ENCODE measurements at regions not wholly inside any gene's neighbourhood (a gene's known extent, or its start where the extent isn't known, plus 50 kb on each side); places are given as distances from the start of the nearest gene placed in this dataset.

GRCh38 chr4:133868856-133869255 lies 332.7 kb downstream of the PABPC4L start:
- Histone ChIP-seq H4K8ac (ENCODE audit: low read depth, low read length) (no peak overlapping the region), H3K18ac (ENCODE audit: low read length) (no peak overlapping the region), H2BK5ac (ENCODE audit: low read depth, low read length, poor library complexity) (no peak overlapping the region), H3K4me2 (ENCODE audit: low read length) (no peak overlapping the region), H4K12ac (ENCODE audit: low read depth, low read length) (no peak overlapping the region), H2AFZ (ENCODE audit: insufficient read depth, low read length, poor library complexity) (no peak overlapping the region), H3K14ac (ENCODE audit: low read length) (no peak overlapping the region), H4K91ac (ENCODE audit: low read depth, low read length) (no peak overlapping the region), H3K27ac (ENCODE audit: low read depth, low read length) (no peak overlapping the region), H3K9ac (ENCODE audit: low read length) (no peak overlapping the region), H3K79me1 (ENCODE audit: low read length) (no peaks in the 10 kb centered on the region), H2AK5ac (ENCODE audit: low read length) (no peak overlapping the region), H3K4me3 (ENCODE audit: low read depth, low read length) (no peak overlapping the region), H3K4me1 (ENCODE audit: control insufficient read depth in 1 of 2, insufficient read depth in 2 of 2, low read length in 2 of 2) (no peaks in the 10 kb centered on the region), H2BK120ac (ENCODE audit: insufficient read depth, low read length, poor library complexity) (no peak overlapping the region), H3K27me3 (ENCODE audit: insufficient read depth, low read length) (no peaks in the 10 kb centered on the region), H3K23ac (ENCODE audit: low read length) (no peak overlapping the region), H3K79me2 (ENCODE audit: control insufficient read depth, insufficient read depth, low read length, poor library complexity) (no peaks in the 10 kb centered on the region), H3K36me3 (ENCODE audit: control insufficient read depth in 1 of 2, insufficient read depth in 2 of 2, low read length in 2 of 2) (no peaks in the 10 kb centered on the region), H3K4ac (ENCODE audit: low read depth, low read length) (no peak overlapping the region), H2BK12ac (ENCODE audit: low read length) (no peak overlapping the region), H3K9me3 (ENCODE audit: insufficient read depth, low read depth, low read length) (no peaks in the 10 kb centered on the region)
- WGBS (ENCODE audit: extremely low coverage, insufficient coverage, insufficient read length): no CpG with 5 or more reads among the region's 4 CpGs
- no peak for DNase-seq

- no peaks in the 10 kb centered on the region for H3K27me3 ChIP-seq (ENCODE audit: insufficient read depth, low read length)
- H3K23ac ChIP-seq (ENCODE audit: low read length): no peak overlapping the region
- no peak overlapping the region for H3K18ac ChIP-seq (ENCODE audit: low read length)
- no peak overlapping the region for H3K9ac ChIP-seq (ENCODE audit: low read length)
- no peak overlapping the region for H2AK5ac ChIP-seq (ENCODE audit: low read length)
- no peak overlapping the region for H4K91ac ChIP-seq (ENCODE audit: low read depth, low read length)
- no peaks in the 10 kb centered on the region for H3K4me1 ChIP-seq (ENCODE audit: control insufficient read depth in 1 of 2, insufficient read depth in 2 of 2, low read length in 2 of 2)
- H2AFZ ChIP-seq (ENCODE audit: insufficient read depth, low read length, poor library complexity): no peak overlapping the region
- no peaks in the 10 kb centered on the region for H3K79me2 ChIP-seq (ENCODE audit: control insufficient read depth, insufficient read depth, low read length, poor library complexity)
- no peaks in the 10 kb centered on the region for H3K79me1 ChIP-seq (ENCODE audit: low read length)
- no peaks in the 10 kb centered on the region for H3K9me3 ChIP-seq (ENCODE audit: insufficient read depth, low read depth, low read length)
- no peak overlapping the region for H3K4me3 ChIP-seq (ENCODE audit: low read depth, low read length)
- no peak overlapping the region for H3K4me2 ChIP-seq (ENCODE audit: low read length)
- DNase-seq: no peak
- H2BK5ac ChIP-seq (ENCODE audit: low read depth, low read length, poor library complexity): no peak overlapping the region
- no peak overlapping the region for H2BK120ac ChIP-seq (ENCODE audit: insufficient read depth, low read length, poor library complexity)
- H2BK12ac ChIP-seq (ENCODE audit: low read length): no peak overlapping the region
- WGBS (ENCODE audit: extremely low coverage, insufficient coverage, insufficient read length): no CpG with 5 or more reads among the region's 2 CpGs
- no peak overlapping the region for H4K12ac ChIP-seq (ENCODE audit: low read depth, low read length)
- no peak overlapping the region for H3K4ac ChIP-seq (ENCODE audit: low read depth, low read length)
- no peak overlapping the region for H3K27ac ChIP-seq (ENCODE audit: low read depth, low read length)
- no peak overlapping the region for H4K8ac ChIP-seq (ENCODE audit: low read depth, low read length)
- H3K14ac ChIP-seq (ENCODE audit: low read length): no peak overlapping the region
- no peaks in the 10 kb centered on the region for H3K36me3 ChIP-seq (ENCODE audit: control insufficient read depth in 1 of 2, insufficient read depth in 2 of 2, low read length in 2 of 2)
Observed at GRCh38 chr4:133866328-133866699, 335.3 kb downstream of the PABPC4L start.

- Histone ChIP-seq H3K4ac (ENCODE audit: low read depth, low read length) (no peak overlapping the region), H2BK12ac (ENCODE audit: low read length) (no peak overlapping the region), H2BK5ac (ENCODE audit: low read depth, low read length, poor library complexity) (no peak overlapping the region), H2AFZ (ENCODE audit: insufficient read depth, low read length, poor library complexity) (no peak overlapping the region), H3K14ac (ENCODE audit: low read length) (no peak overlapping the region), H3K18ac (ENCODE audit: low read length) (no peak overlapping the region), H3K4me2 (ENCODE audit: low read length) (no peak overlapping the region), H3K23ac (ENCODE audit: low read length) (no peak overlapping the region), H4K12ac (ENCODE audit: low read depth, low read length) (no peak overlapping the region), H3K27me3 (ENCODE audit: insufficient read depth, low read length) (no peaks in the 10 kb centered on the region), H4K91ac (ENCODE audit: low read depth, low read length) (no peak overlapping the region), H2AK5ac (ENCODE audit: low read length) (no peak overlapping the region), H3K79me1 (ENCODE audit: low read length) (no peaks in the 10 kb centered on the region), H3K27ac (ENCODE audit: low read depth, low read length) (no peak overlapping the region), H4K8ac (ENCODE audit: low read depth, low read length) (no peak overlapping the region), H3K36me3 (ENCODE audit: control insufficient read depth in 1 of 2, insufficient read depth in 2 of 2, low read length in 2 of 2) (no peaks in the 10 kb centered on the region), H3K4me1 (ENCODE audit: control insufficient read depth in 1 of 2, insufficient read depth in 2 of 2, low read length in 2 of 2) (no peaks in the 10 kb centered on the region), H3K9me3 (ENCODE audit: insufficient read depth, low read depth, low read length) (no peaks in the 10 kb centered on the region), H3K4me3 (ENCODE audit: low read depth, low read length) (no peak overlapping the region), H3K79me2 (ENCODE audit: control insufficient read depth, insufficient read depth, low read length, poor library complexity) (no peaks in the 10 kb centered on the region), H3K9ac (ENCODE audit: low read length) (no peak overlapping the region), H2BK120ac (ENCODE audit: insufficient read depth, low read length, poor library complexity) (no peak overlapping the region)
- WGBS (ENCODE audit: extremely low coverage, insufficient coverage, insufficient read length): no CpG with 5 or more reads among the region's 1 CpG
- peak; percentile 33 to 35 for DNase-seq
Observed at GRCh38 chr4:133865612-133866327, 335.8 kb downstream of the PABPC4L start.

GRCh38 chr4:133863153-133863552 lies 338.4 kb downstream of the PABPC4L start:
- H3K4ac ChIP-seq (ENCODE audit: low read depth, low read length): no peak overlapping the region
- no peaks in the 10 kb centered on the region for H3K9me3 ChIP-seq (ENCODE audit: insufficient read depth, low read depth, low read length)
- no peak overlapping the region for H3K14ac ChIP-seq (ENCODE audit: low read length)
- H2BK12ac ChIP-seq (ENCODE audit: low read length): no peak overlapping the region
- no peak overlapping the region for H3K27ac ChIP-seq (ENCODE audit: low read depth, low read length)
- no peak overlapping the region for H3K4me2 ChIP-seq (ENCODE audit: low read length)
- H3K36me3 ChIP-seq (ENCODE audit: control insufficient read depth in 1 of 2, insufficient read depth in 2 of 2, low read length in 2 of 2): no peaks in the 10 kb centered on the region
- no peak overlapping the region for H2BK120ac ChIP-seq (ENCODE audit: insufficient read depth, low read length, poor library complexity)
- no peaks in the 10 kb centered on the region for H3K79me2 ChIP-seq (ENCODE audit: control insufficient read depth, insufficient read depth, low read length, poor library complexity)
- no peaks in the 10 kb centered on the region for H3K79me1 ChIP-seq (ENCODE audit: low read length)
- no peak overlapping the region for H4K91ac ChIP-seq (ENCODE audit: low read depth, low read length)
- H4K8ac ChIP-seq (ENCODE audit: low read depth, low read length): no peak overlapping the region
- no peaks in the 10 kb centered on the region for H3K4me1 ChIP-seq (ENCODE audit: control insufficient read depth in 1 of 2, insufficient read depth in 2 of 2, low read length in 2 of 2)
- H3K4me3 ChIP-seq (ENCODE audit: low read depth, low read length): no peak overlapping the region
- WGBS (ENCODE audit: extremely low coverage, insufficient coverage, insufficient read length): no CpG with 5 or more reads among the region's 3 CpGs
- no peak overlapping the region for H2BK5ac ChIP-seq (ENCODE audit: low read depth, low read length, poor library complexity)
- H3K18ac ChIP-seq (ENCODE audit: low read length): no peak overlapping the region
- H2AFZ ChIP-seq (ENCODE audit: insufficient read depth, low read length, poor library complexity): no peak overlapping the region
- no peaks in the 10 kb centered on the region for H3K27me3 ChIP-seq (ENCODE audit: insufficient read depth, low read length)
- no peak for DNase-seq
- H4K12ac ChIP-seq (ENCODE audit: low read depth, low read length): no peak overlapping the region
- no peak overlapping the region for H3K9ac ChIP-seq (ENCODE audit: low read length)
- H3K23ac ChIP-seq (ENCODE audit: low read length): no peak overlapping the region
- H2AK5ac ChIP-seq (ENCODE audit: low read length): no peak overlapping the region
